Activated CD8-positive, alpha-beta T cell treated with anti-CD3 and anti-CD28 coated beads for 36 hours (primary cell): ENCODE measurements at regions not wholly inside any gene's neighbourhood (a gene's known extent, or its start where the extent isn't known, plus 50 kb on each side); places are given as distances from the start of the nearest gene placed in this dataset.

ENCODE experiments used
- ATAC-seq: fragments of 200-7000 bp; cut with Tn5 transposase; one replicate; pipeline ENCODE4 v1.10.0; 2021; ENCODE audit warnings: mild to moderate bottlenecking, moderate library complexity
- CTCF ChIA-PET: fragments of 350-600 bp; sonication (Branson Sonifier 250); formaldehyde crosslinking; loops from one replicate; lab custom pipeline; 2021; ENCODE audit warnings: antibody characterized with exemption; lab: Charles Lee
- POLR2A ChIA-PET: fragments of 350-600 bp; sonication (Branson Sonifier 250); formaldehyde crosslinking; loops from one replicate; lab custom pipeline; 2021; ENCODE audit warnings: antibody characterized with exemption; lab: Charles Lee
- DNase-seq: peaks from one replicate; pipeline ENCODE4 v3.0.0-alpha.2; 2020
- H3K27ac Mint-ChIP-seq: one replicate; pipeline ENCODE4 v1.8.0; 2021; ENCODE audit warnings: mild to moderate bottlenecking, mixed read lengths
- H3K27me3 Mint-ChIP-seq: one replicate; pipeline ENCODE4 v1.8.0; 2021; ENCODE audit warnings: mixed read lengths
- H3K36me3 Mint-ChIP-seq: one replicate; pipeline ENCODE4 v1.8.0; 2021; ENCODE audit warnings: low read depth, mixed read lengths
- H3K4me1 Mint-ChIP-seq: one replicate; pipeline ENCODE4 v1.8.0; 2021; ENCODE audit warnings: low read depth, mixed read lengths
- H3K4me3 Mint-ChIP-seq: one replicate; pipeline ENCODE4 v1.8.0; 2021; ENCODE audit warnings: mild to moderate bottlenecking, moderate library complexity, mixed read lengths
- H3K9me3 Mint-ChIP-seq: one replicate; pipeline ENCODE4 v1.8.0; 2021; ENCODE audit warnings: mixed read lengths
- CTCF ChIP-seq: fragments of 200-600 bp; IDR thresholded peaks from one replicate; pipeline ENCODE4 v1.8.0; 2022; ENCODE audit warnings: antibody characterized with exemption, mild to moderate bottlenecking
- intact Hi-C: fragments of 100-400 bp; cut with micrococcal nuclease; formaldehyde crosslinking; loops from one replicate; pipeline ENCODE4 v1.10.0; 2022

GRCh38 chr5:145204743-145205142, 630.4 kb downstream of the PRELID2 start:
- Mint-ChIP-seq H3K9me3 (peaks cover 5% of the 10 kb centered on the region), H3K27ac (no peak overlapping the region), H3K27me3 (no peaks in the 10 kb centered on the region), H3K4me1 (no peaks in the 10 kb centered on the region), H3K4me3 (no peak overlapping the region), H3K36me3 (no peaks in the 10 kb centered on the region)
- ChIA-PET CTCF (no interaction called here), POLR2A (no interaction called here)
- DNase-seq: no peak
- no peak for TF ChIP-seq CTCF
- intact Hi-C loops: no loop called here
- ATAC-seq: no peak

GRCh38 chr5:145203193-145203592, 631.9 kb downstream of the PRELID2 start:
- no peak for DNase-seq
- TF ChIP-seq CTCF: no peak
- no peak for ATAC-seq
- Mint-ChIP-seq H3K36me3 (no peaks in the 10 kb centered on the region), H3K27ac (no peak overlapping the region), H3K4me3 (no peak overlapping the region), H3K4me1 (no peaks in the 10 kb centered on the region), H3K27me3 (no peaks in the 10 kb centered on the region), H3K9me3 (peaks cover 5% of the 10 kb centered on the region)
- POLR2A ChIA-PET: no interaction called here
- CTCF ChIA-PET: no interaction called here
- intact Hi-C loops: no loop called here

- CTCF ChIA-PET: no interaction called here
- Mint-ChIP-seq H3K27me3 (no peaks in the 10 kb centered on the region), H3K27ac (no peak overlapping the region), H3K4me1 (no peaks in the 10 kb centered on the region), H3K9me3 (no peaks in the 10 kb centered on the region), H3K4me3 (no peak overlapping the region), H3K36me3 (no peaks in the 10 kb centered on the region)
- TF ChIP-seq CTCF: no peak
- intact Hi-C loops: no loop called here
- ATAC-seq (no peak), DNase-seq (no peak)
- POLR2A ChIA-PET: no interaction called here
Measured at GRCh38 chr5:145198525-145199260, 636.4 kb downstream of the PRELID2 start.

GRCh38 chr5:145189746-145190145, 645.4 kb downstream of the PRELID2 start:
- CTCF ChIA-PET: no interaction called here
- no peak overlapping the region for H3K4me3 Mint-ChIP-seq
- no peaks in the 10 kb centered on the region for H3K4me1 Mint-ChIP-seq
- no peaks in the 10 kb centered on the region for H3K27me3 Mint-ChIP-seq
- POLR2A ChIA-PET: no interaction called here
- DNase-seq: no peak
- intact Hi-C loops: no loop called here
- no peaks in the 10 kb centered on the region for H3K36me3 Mint-ChIP-seq
- no peak for TF ChIP-seq CTCF
- peaks cover 6% of the 10 kb centered on the region for H3K9me3 Mint-ChIP-seq
- no peak overlapping the region for H3K27ac Mint-ChIP-seq
- no peak for ATAC-seq

GRCh38 chr5:145180371-145180770, 654.8 kb downstream of the PRELID2 start:
- TF ChIP-seq CTCF: no peak
- POLR2A ChIA-PET: no interaction called here
- no peak for ATAC-seq
- Mint-ChIP-seq H3K27me3 (no peaks in the 10 kb centered on the region), H3K36me3 (no peaks in the 10 kb centered on the region), H3K4me3 (no peak overlapping the region), H3K4me1 (no peaks in the 10 kb centered on the region), H3K9me3 (peaks cover 5% of the 10 kb centered on the region), H3K27ac (no peak overlapping the region)
- CTCF ChIA-PET: no interaction called here
- DNase-seq: no peak
- intact Hi-C loops: no loop called here
